IMR-90 (cell line): ENCODE measurements at regions not wholly inside any gene's neighbourhood (a gene's known extent, or its start where the extent isn't known, plus 50 kb on each side); places are given as distances from the start of the nearest gene placed in this dataset.

Experiments
- ATAC-seq: fragments of 200-7000 bp; cut with Tn5 transposase; 2 replicates; pipeline ENCODE4 v1.9.1; 2020; ENCODE audit warnings: low read depth, mild to moderate bottlenecking, moderate library complexity
- BruUV-seq: library from RNA; stranded (reverse); fragments of 400-500 nt; replicated peaks from 2 replicates; lab custom pipeline; 2021; lab: Mats Ljungman, UMichigan
- CTCF ChIA-PET: fragments of 300-600 bp; formaldehyde crosslinking; extraction: SDS; loops from one replicate; lab custom pipeline; 2021; ENCODE audit warnings: antibody characterized with exemption; lab: Yijun Ruan, JAX
- POLR2A ChIA-PET: fragments of 300-600 bp; sonication (Branson Sonifier 250); formaldehyde crosslinking; loops from one replicate; lab custom pipeline; 2022; ENCODE audit warnings: antibody characterized with exemption; ENCODE audit not compliant: unreplicated experiment; lab: Charles Lee
- DNase-seq: peaks from one replicate; pipeline ENCODE4 v3.0.0; 2013
- H2AFZ ChIP-seq: replicated peaks from 2 replicates; pipeline ENCODE3; 2013; ENCODE audit warnings: low read length, mild to moderate bottlenecking; ENCODE audit not compliant: poor library complexity
- H2AK5ac ChIP-seq: 2 replicates; pipeline ENCODE4 v1.6.1; 2013; ENCODE audit warnings: low read depth, low read length, inconsistent platforms
- H2AK9ac ChIP-seq: replicated peaks from 2 replicates; pipeline ENCODE3; 2013; ENCODE audit warnings: mild to moderate bottlenecking, low read depth, low read length, moderate library complexity; ENCODE audit not compliant: poor library complexity
- H2BK120ac ChIP-seq: 2 replicates; pipeline ENCODE4 v1.6.1; 2013; ENCODE audit warnings: low read depth, low read length, inconsistent platforms
- H2BK15ac ChIP-seq: 3 replicates; pipeline ENCODE4 v1.6.1; 2013; ENCODE audit warnings: low read depth, low read length, inconsistent platforms
- H2BK20ac ChIP-seq: 2 replicates; pipeline ENCODE4 v1.6.1; 2013; ENCODE audit warnings: low read depth, mild to moderate bottlenecking, inconsistent platforms, low read length, moderate library complexity
- H2BK5ac ChIP-seq: 2 replicates; pipeline ENCODE4 v1.6.1; 2013; ENCODE audit warnings: mild to moderate bottlenecking, low read depth, low read length, inconsistent platforms; ENCODE audit not compliant: poor library complexity, severe bottlenecking
- H3K14ac ChIP-seq: replicated peaks from 2 replicates; pipeline ENCODE4 v1.6.1; 2013; ENCODE audit warnings: low read depth, low read length, inconsistent platforms
- H3K18ac ChIP-seq: 2 replicates; pipeline ENCODE4 v1.6.1; 2013; ENCODE audit warnings: low read depth, low read length, control low read depth
- H3K23ac ChIP-seq: 2 replicates; pipeline ENCODE4 v1.6.1; 2013; ENCODE audit warnings: low read depth, low read length, inconsistent platforms
- H3K27ac ChIP-seq: 2 replicates; pipeline ENCODE4 v1.5.1; 2013; ENCODE audit warnings: mild to moderate bottlenecking, control low read depth, low read length; ENCODE audit not compliant: insufficient read depth
- H3K27me3 ChIP-seq: 2 replicates; pipeline ENCODE4 v1.6.1; 2013; ENCODE audit warnings: low read length; ENCODE audit not compliant: control insufficient read depth, insufficient read depth
- H3K36me3 ChIP-seq: 2 replicates; pipeline ENCODE4 v1.6.1; 2013; ENCODE audit warnings: low read length, mixed read lengths; ENCODE audit not compliant: control insufficient read depth, insufficient read depth
- H3K4ac ChIP-seq: 2 replicates; pipeline ENCODE4 v1.6.1; 2013; ENCODE audit warnings: low read depth, low read length, inconsistent platforms
- H3K4me1 ChIP-seq: 2 replicates; pipeline ENCODE4 v1.6.1; 2013; ENCODE audit warnings: low read length, mixed read lengths; ENCODE audit not compliant: control insufficient read depth, insufficient read depth
- H3K4me2 ChIP-seq: 2 replicates; pipeline ENCODE4 v1.6.1; 2013; ENCODE audit warnings: low read depth, mild to moderate bottlenecking, control low read depth, low read length, moderate library complexity
- H3K4me3 ChIP-seq: 2 replicates; pipeline ENCODE4 v1.5.1; 2013; ENCODE audit warnings: low read depth, mild to moderate bottlenecking, control low read depth, low read length, moderate library complexity; ENCODE audit not compliant: insufficient read depth
- H3K56ac ChIP-seq: 2 replicates; pipeline ENCODE4 v1.6.1; 2013; ENCODE audit warnings: low read length, inconsistent platforms; ENCODE audit not compliant: insufficient read depth; ENCODE audit errors: extremely low read depth
- H3K79me1 ChIP-seq, 2 experiments: 2 replicates each; pipeline ENCODE4 v1.6.1; 2013; ENCODE audit warnings: low read length in 2 of 2, inconsistent platforms in 1 of 2, low read depth in 1 of 2
- H3K9ac ChIP-seq: 2 replicates; pipeline ENCODE4 v1.6.1; 2013; ENCODE audit warnings: low read depth, low read length, control low read depth
- H3K9me1 ChIP-seq: 2 replicates; pipeline ENCODE4 v1.6.1; 2013; ENCODE audit warnings: low read length, inconsistent platforms; ENCODE audit not compliant: insufficient read depth
- H3K9me3 ChIP-seq: 2 replicates; pipeline ENCODE4 v1.6.1; 2013; ENCODE audit warnings: low read length; ENCODE audit not compliant: control insufficient read depth, insufficient read depth
- H4K20me1 ChIP-seq: 2 replicates; pipeline ENCODE4 v1.6.1; 2013; ENCODE audit warnings: low read length, inconsistent platforms; ENCODE audit not compliant: insufficient read depth
- H4K5ac ChIP-seq: 2 replicates; pipeline ENCODE4 v1.6.1; 2013; ENCODE audit warnings: mild to moderate bottlenecking, low read depth, low read length, control low read depth
- H4K8ac ChIP-seq, 2 experiments: 2 replicates each; pipeline ENCODE4 v1.6.1; 2013; ENCODE audit warnings: low read depth in 2 of 2, low read length in 2 of 2, control low read depth in 1 of 2, inconsistent platforms in 1 of 2
- H4K91ac ChIP-seq: 2 replicates; pipeline ENCODE4 v1.6.1; 2013; ENCODE audit warnings: low read depth, low read length, inconsistent platforms; ENCODE audit not compliant: insufficient read depth
- CEBPB ChIP-seq: IDR thresholded peaks from 2 replicates; pipeline ENCODE4 v1.6.1; 2012; ENCODE audit warnings: low read depth, low read length, improper control_type of control experiment
- MAFK ChIP-seq: IDR thresholded peaks from 2 replicates; pipeline ENCODE4 v1.6.1; 2012; ENCODE audit warnings: low read depth, low read length, improper control_type of control experiment
- MAZ ChIP-seq: IDR thresholded peaks from 2 replicates; pipeline ENCODE4 v1.6.1; 2012; ENCODE audit warnings: low read depth, mild to moderate bottlenecking, low read length, improper control_type of control experiment, moderate library complexity, borderline replicate concordance
- POLR2A ChIP-seq: IDR thresholded peaks from 2 replicates; pipeline ENCODE4 v1.6.1; 2012; ENCODE audit warnings: mild to moderate bottlenecking, low read depth, low read length
- WGBS, 2 experiments: methylation state at CpG; one replicate each; pipeline versions ENCODE4 v1.1.5 to v1.1.7; 2013; ENCODE audit warnings: missing lambda C conversion rate in 2 of 2; ENCODE audit not compliant: insufficient read length in 1 of 2; ENCODE audit errors: extremely low coverage in 2 of 2; 5-methylcytosine and 5-hydroxymethylcytosine counted together
- dilution Hi-C: fragments of 300-500 bp; cut with HindIII; formaldehyde crosslinking; loops from one replicate; pipeline ENCODE4 v1.14.3; 2018; ENCODE audit warnings: low sequenced_read_pairs; ENCODE audit not compliant: unreplicated experiment
- in situ Hi-C: fragments of 300-500 bp; cut with MboI; formaldehyde crosslinking; loops from 3 replicates; pipeline ENCODE4 v1.14.3; 2019; ENCODE audit warnings: low sequenced_read_pairs, inconsistent platforms, mixed read lengths
- intact Hi-C: fragments of 100-400 bp; cut with micrococcal nuclease; formaldehyde crosslinking; loops from 2 replicates; pipeline ENCODE4 v1.10.0; 2022

DNA sequence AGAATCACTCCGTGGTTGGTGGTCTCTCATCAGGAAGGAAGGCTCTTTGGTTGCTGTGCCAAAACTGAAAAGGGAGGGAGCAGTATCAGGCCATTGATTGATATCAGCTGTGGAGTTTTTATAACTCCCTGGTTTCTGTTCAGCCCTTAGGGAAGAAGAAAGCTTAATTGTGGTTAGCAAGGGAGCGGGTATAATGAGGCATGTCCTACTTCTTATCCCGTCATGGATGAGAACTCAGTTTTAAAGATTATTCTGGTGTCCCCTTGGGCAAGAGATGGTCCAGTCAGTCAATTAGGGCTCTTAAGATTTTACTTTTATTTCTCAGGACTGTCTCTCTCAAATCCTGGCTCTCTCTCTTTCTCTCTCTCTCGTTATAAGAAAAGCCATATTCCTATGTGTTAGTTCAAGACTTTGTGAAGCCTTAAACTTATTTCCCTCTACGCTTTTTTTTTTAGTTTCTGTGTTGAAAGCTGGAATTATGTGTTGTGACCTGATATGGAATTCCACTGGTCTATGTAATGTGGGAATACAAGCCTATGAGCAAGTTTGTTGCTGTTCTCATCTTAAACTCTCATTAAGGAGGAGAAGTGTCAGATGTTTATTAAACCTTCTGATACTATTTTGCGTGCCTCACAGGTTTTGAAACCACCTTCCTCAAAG lies 514.0 kb upstream of the CDH2 start:
- BruUV-seq, result no TSS peak

More for the DNA sequence above, 514.0 kb upstream of the CDH2 start:
- H2AFZ ChIP-seq, result no peak overlapping the region
- TF ChIP-seq CEBPB (no peak), MAZ (no peak), MAFK (no peak), POLR2A (no peak)
- H3K4me2 ChIP-seq, result no peak overlapping the region
- H3K4me3 ChIP-seq, result no peak overlapping the region
- ChIA-PET CTCF (no interaction called here), POLR2A (no interaction called here)
- no peak overlapping the region for H4K5ac ChIP-seq
- H3K9me1 ChIP-seq, result no peaks in the 10 kb centered on the region
- H2AK9ac ChIP-seq, result no peak overlapping the region
- H2BK120ac ChIP-seq, result no peak overlapping the region
- H3K36me3 ChIP-seq, result no peaks in the 10 kb centered on the region
- H4K8ac ChIP-seq, result no peak overlapping the region
- H3K4ac ChIP-seq, result no peak overlapping the region
- H3K4me1 ChIP-seq, result no peaks in the 10 kb centered on the region
- no peak overlapping the region for H3K23ac ChIP-seq
- no peaks in the 10 kb centered on the region for H3K27me3 ChIP-seq
- H3K56ac ChIP-seq, result no peak overlapping the region
- no peak overlapping the region for H3K9ac ChIP-seq
- H4K91ac ChIP-seq, result no peak overlapping the region
- no peak for DNase-seq
- dilution Hi-C loops (no loop called here), intact Hi-C loops (no loop called here), in situ Hi-C loops (no loop called here)
- H3K14ac ChIP-seq, result no peak overlapping the region
- no peaks in the 10 kb centered on the region for H3K79me1 ChIP-seq
- ATAC-seq, result no peak
- H2BK15ac ChIP-seq, result no peak overlapping the region
- no peak overlapping the region for H2BK5ac ChIP-seq
- H2BK20ac ChIP-seq, result no peak overlapping the region
- H4K20me1 ChIP-seq, result no peaks in the 10 kb centered on the region
- WGBS, 2 experiments, result no CpG with 5 or more reads among the region's 6 CpGs
- no peaks in the 10 kb centered on the region for H3K9me3 ChIP-seq
- H2AK5ac ChIP-seq, result no peak overlapping the region
- H3K18ac ChIP-seq, result no peak overlapping the region
- H3K27ac ChIP-seq, result no peak overlapping the region
